SK-N-SH (cell line): ENCODE measurements at regions not wholly inside any gene's neighbourhood (a gene's known extent, or its start where the extent isn't known, plus 50 kb on each side); places are given as distances from the start of the nearest gene placed in this dataset.
"Not testable (repeated sequence)": the region's sequence is repeated elsewhere in the genome, so short reads cannot be mapped to it uniquely, and the experiment has no call there.

ENCODE experiments used
- CTCF ChIP-seq: fragments of 200-600 bp; sonication (generic); IDR thresholded peaks from 2 replicates; pipeline ENCODE4 v1.6.1; 2017; ENCODE audit warnings: antibody characterized with exemption, mild to moderate bottlenecking, moderate library complexity
- FOXM1 ChIP-seq: IDR thresholded peaks from 2 replicates; pipeline ENCODE4 v1.4.0; 2012; ENCODE audit warnings: low read depth, mild to moderate bottlenecking
- JUND ChIP-seq: IDR thresholded peaks from 2 replicates; pipeline ENCODE4 v1.4.0; 2012
- MAX ChIP-seq: IDR thresholded peaks from 2 replicates; pipeline ENCODE4 v1.4.0; 2012; ENCODE audit warnings: low read depth
- NRF1 ChIP-seq: IDR thresholded peaks from 2 replicates; pipeline ENCODE4 v1.6.1; 2012; ENCODE audit warnings: low read depth, mild to moderate bottlenecking, low read length
- SIN3A ChIP-seq: IDR thresholded peaks from 2 replicates; pipeline ENCODE4 v1.6.1; 2012; ENCODE audit warnings: low read depth, mild to moderate bottlenecking, low read length, moderate library complexity, borderline replicate concordance
- SMC3 ChIP-seq: IDR thresholded peaks from 2 replicates; pipeline ENCODE4 v1.6.1; 2012; ENCODE audit warnings: low read depth, low read length, improper control_type of control experiment
- TCF12 ChIP-seq: IDR thresholded peaks from 2 replicates; pipeline ENCODE4 v1.4.0; 2012
- ZBTB33 ChIP-seq: IDR thresholded peaks from 2 replicates; pipeline ENCODE4 v1.4.0; 2012; ENCODE audit warnings: low read depth, borderline replicate concordance

DNA sequence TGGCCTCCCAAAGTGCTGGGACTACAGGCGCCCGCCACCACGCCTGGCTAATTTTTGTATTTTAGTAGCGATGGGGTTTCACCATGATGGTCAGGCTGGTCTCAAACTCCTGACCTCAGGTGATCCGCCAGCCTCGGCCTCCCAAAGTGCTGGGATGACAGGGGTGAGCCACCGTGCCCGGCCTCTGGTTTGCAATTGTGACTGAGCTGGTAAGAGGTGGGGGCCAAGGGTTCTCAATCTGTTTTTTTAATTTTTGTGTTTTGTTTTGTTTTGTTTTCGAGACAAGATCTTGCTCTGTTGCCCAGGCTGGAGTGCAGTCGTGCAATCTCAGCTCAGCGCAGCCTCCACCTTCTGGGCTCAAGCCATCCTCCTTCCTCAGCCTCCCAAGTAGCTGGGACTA lies 196.2 kb downstream of the CRLF2 start:
- TF ChIP-seq CTCF, NRF1, TCF12, FOXM1, MAX, JUND, SMC3, SIN3A, ZBTB33: not testable (repeated sequence)
